ENCODE measurements at regions not wholly inside any gene's neighbourhood (a gene's known extent, or its start where the extent isn't known, plus 50 kb on each side); places are given as distances from the start of the nearest gene placed in this dataset.

DNA sequence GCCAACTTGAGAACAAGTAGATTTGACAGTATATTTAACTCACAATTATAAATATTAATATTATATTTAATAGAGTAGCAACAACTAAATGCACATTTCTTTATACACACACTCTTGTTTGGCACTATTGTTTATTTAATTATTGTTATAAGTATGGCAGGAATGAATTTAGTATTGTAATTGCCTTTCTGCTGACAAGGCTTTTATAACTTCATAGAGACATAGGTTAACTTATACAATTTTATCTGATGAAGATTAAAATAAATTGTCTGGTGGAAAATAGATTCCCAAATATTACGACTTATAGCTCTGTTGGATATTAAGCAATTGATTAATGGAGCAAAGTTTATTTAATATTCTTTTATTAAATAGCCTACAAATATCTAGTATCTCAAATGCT lies 347.9 kb upstream of the CDH19 start:
- no peak for DNase-seq (ENCODE audit: extremely low read depth, low read depth)
- TF ChIP-seq, protein P1, sequence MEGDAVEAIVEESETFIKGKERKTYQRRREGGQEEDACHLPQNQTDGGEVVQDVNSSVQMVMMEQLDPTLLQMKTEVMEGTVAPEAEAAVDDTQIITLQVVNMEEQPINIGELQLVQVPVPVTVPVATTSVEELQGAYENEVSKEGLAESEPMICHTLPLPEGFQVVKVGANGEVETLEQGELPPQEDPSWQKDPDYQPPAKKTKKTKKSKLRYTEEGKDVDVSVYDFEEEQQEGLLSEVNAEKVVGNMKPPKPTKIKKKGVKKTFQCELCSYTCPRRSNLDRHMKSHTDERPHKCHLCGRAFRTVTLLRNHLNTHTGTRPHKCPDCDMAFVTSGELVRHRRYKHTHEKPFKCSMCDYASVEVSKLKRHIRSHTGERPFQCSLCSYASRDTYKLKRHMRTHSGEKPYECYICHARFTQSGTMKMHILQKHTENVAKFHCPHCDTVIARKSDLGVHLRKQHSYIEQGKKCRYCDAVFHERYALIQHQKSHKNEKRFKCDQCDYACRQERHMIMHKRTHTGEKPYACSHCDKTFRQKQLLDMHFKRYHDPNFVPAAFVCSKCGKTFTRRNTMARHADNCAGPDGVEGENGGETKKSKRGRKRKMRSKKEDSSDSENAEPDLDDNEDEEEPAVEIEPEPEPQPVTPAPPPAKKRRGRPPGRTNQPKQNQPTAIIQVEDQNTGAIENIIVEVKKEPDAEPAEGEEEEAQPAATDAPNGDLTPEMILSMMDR (IDR thresholded peaks at IDR 0.05; ENCODE audit: low read depth, low read length, missing control alignments) = no peak
- no peak overlapping the region for H3K4me3 ChIP-seq (replicated peaks; ENCODE audit: low read depth, low read length)

- DNase-seq (ENCODE audit: extremely low read depth, low read depth) = no peak
- TF ChIP-seq, protein P1 (IDR thresholded peaks at IDR 0.05; ENCODE audit: low read depth, low read length, missing control alignments) = no peak
- H3K4me3 ChIP-seq (replicated peaks; ENCODE audit: low read depth, low read length) = no peak overlapping the region
These were observed 345.5 kb upstream of the CDH19 start for GRCh38 chr18:66949419-66949818.

GRCh38 chr18:66937546-66937945 lies 333.7 kb upstream of the CDH19 start:
- DNase-seq (ENCODE audit: extremely low read depth, low read depth) = no peak
- TF ChIP-seq, protein P1 (IDR thresholded peaks at IDR 0.05; ENCODE audit: low read depth, low read length, missing control alignments) = no peak

DNA sequence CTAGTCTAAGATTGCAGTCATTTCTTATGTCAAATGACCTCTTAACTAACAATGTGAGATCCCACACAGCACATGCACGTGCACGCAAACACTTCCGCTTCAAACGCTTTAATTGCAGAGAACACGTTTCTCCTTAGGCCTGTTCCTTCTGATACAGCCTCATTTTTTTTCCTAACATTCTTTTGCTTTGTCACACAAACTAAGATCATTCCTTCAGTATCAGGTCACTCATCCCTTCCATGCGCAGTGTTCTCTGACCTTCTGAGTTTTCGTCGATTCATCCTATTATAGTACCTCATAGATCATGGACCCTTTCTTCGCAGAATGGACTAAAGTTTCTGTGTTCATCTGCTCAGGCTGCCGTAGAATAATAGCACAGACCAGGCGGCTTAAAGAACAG lies 327.1 kb upstream of the CDH19 start:
- DNase-seq (ENCODE audit: extremely low read depth, low read depth) = no peak
- TF ChIP-seq, protein P1 (IDR thresholded peaks at IDR 0.05; ENCODE audit: low read depth, low read length, missing control alignments) = no peak
- no peak overlapping the region for H3K4me3 ChIP-seq (replicated peaks; ENCODE audit: low read depth, low read length)

More at GRCh38 chr18:66937546-66937945, 333.7 kb upstream of the CDH19 start:
- no peak overlapping the region for H3K4me3 ChIP-seq (replicated peaks; ENCODE audit: low read depth, low read length)

DNA sequence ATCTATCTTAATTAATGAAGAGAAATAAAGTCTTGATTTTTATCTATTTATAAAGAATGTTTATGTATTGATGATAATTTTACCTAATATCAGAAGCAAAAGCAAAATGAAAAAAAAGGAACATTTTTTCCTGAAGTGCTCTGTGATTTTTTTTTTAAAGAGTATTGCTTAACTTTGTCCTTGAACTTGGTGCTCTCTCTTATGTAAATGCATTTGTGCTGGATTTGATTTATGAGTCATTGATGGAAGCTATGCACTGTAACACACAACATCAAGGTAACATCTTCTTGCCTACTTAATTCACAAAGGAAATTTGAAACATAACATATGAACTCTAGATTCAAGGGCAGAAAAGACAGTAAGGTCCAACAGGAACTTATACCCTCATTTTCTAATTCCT lies 312.9 kb upstream of the CDH19 start:
- no peak overlapping the region for H3K4me3 ChIP-seq (replicated peaks; ENCODE audit: low read depth, low read length)
- DNase-seq (ENCODE audit: extremely low read depth, low read depth) = no peak

GRCh38 chr18:66900837-66901236 lies 296.9 kb upstream of the CDH19 start:
- no peak overlapping the region for H3K4me3 ChIP-seq (replicated peaks; ENCODE audit: low read depth, low read length)
- TF ChIP-seq, protein P1 (IDR thresholded peaks at IDR 0.05; ENCODE audit: low read depth, low read length, missing control alignments) = no peak
- DNase-seq (ENCODE audit: extremely low read depth, low read depth) = no peak

More for the DNA sequence above, 312.9 kb upstream of the CDH19 start:
- TF ChIP-seq, protein P1 (IDR thresholded peaks at IDR 0.05; ENCODE audit: low read depth, low read length, missing control alignments) = no peak

GRCh38 chr18:66895631-66896030 lies 291.7 kb upstream of the CDH19 start:
- H3K4me3 ChIP-seq (replicated peaks; ENCODE audit: low read depth, low read length) = no peak overlapping the region
- DNase-seq (ENCODE audit: extremely low read depth, low read depth) = no peak
- TF ChIP-seq, protein P1 (IDR thresholded peaks at IDR 0.05; ENCODE audit: low read depth, low read length, missing control alignments) = no peak

All from HFF-Myc (cell line).